Lower leg skin (tissue), 4 donors: ENCODE measurements at regions not wholly inside any gene's neighbourhood (a gene's known extent, or its start where the extent isn't known, plus 50 kb on each side); places are given as distances from the start of the nearest gene placed in this dataset.

Experiments
- DNase-seq, 2 donors: peaks; one replicate each; pipeline ENCODE4 v3.0.0-alpha.2; 2019; ENCODE audit warnings: low spot score in 2 of 2
- H3K4me3 ChIP-seq: fragments of 200-600 bp; sonication (generic); 2 replicates; pipeline ENCODE4 v1.5.1; 2017; ENCODE audit warnings: mild to moderate bottlenecking, low read depth; ENCODE audit not compliant: poor library complexity, severe bottlenecking
- POLR2A ChIP-seq, 2 donors: fragments of 450-650 bp; IDR thresholded peaks; one replicate each; pipeline ENCODE4 v1.6.1; 2016 to 2017; ENCODE audit warnings: antibody characterized with exemption in 2 of 2, mild to moderate bottlenecking in 1 of 2, moderate library complexity in 1 of 2
- WGBS, 2 donors: methylation state at CpG; one replicate each; pipeline ENCODE4 v1.1.5; 2018; 5-methylcytosine and 5-hydroxymethylcytosine counted together
- intact Hi-C: fragments of 100-400 bp; cut with DNase I; formaldehyde crosslinking; loops from one replicate; pipeline ENCODE4 v1.15.0; 2023; ENCODE audit warnings: low total_unique reads
- TF ChIP-seq, protein P1 (sequence below), 3 donors: fragments of 450-650 bp; IDR thresholded peaks; one replicate each; pipeline ENCODE4 v1.5.1; 2016; ENCODE audit warnings: antibody characterized with exemption in 3 of 3, mild to moderate bottlenecking in 3 of 3, moderate library complexity in 2 of 3

DNA sequence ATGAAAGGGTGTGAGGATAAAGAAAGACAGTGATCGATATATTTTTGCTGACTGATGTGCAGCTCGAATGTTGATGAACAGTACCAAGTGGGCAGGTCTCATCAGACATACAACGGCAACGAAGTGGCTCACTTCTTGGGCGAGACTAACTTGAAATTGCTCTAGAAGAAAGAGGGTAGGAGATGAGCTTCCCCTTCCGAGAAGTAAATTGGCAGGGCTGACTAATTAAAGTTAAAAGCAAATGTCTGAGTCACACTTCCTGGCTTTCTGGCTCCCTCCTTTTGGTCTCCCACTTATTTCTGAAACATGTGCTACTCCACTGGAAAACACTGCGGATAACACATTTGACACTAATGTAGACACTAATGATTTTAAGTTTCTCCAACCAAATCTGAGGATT lies 228.3 kb downstream of the ABHD5 start:
- DNase-seq, result no peak
- TF ChIP-seq, protein P1, sequence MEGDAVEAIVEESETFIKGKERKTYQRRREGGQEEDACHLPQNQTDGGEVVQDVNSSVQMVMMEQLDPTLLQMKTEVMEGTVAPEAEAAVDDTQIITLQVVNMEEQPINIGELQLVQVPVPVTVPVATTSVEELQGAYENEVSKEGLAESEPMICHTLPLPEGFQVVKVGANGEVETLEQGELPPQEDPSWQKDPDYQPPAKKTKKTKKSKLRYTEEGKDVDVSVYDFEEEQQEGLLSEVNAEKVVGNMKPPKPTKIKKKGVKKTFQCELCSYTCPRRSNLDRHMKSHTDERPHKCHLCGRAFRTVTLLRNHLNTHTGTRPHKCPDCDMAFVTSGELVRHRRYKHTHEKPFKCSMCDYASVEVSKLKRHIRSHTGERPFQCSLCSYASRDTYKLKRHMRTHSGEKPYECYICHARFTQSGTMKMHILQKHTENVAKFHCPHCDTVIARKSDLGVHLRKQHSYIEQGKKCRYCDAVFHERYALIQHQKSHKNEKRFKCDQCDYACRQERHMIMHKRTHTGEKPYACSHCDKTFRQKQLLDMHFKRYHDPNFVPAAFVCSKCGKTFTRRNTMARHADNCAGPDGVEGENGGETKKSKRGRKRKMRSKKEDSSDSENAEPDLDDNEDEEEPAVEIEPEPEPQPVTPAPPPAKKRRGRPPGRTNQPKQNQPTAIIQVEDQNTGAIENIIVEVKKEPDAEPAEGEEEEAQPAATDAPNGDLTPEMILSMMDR (IDR thresholded peaks at IDR 0.05), result no peak
- TF ChIP-seq POLR2A (IDR thresholded peaks at IDR 0.05), result no peak
- 25 to 35% methylated on average over 7 of the region's 7 CpGs for WGBS, 2 donors
- no peak overlapping the region for H3K4me3 ChIP-seq
- intact Hi-C loops, result no loop called here

DNA sequence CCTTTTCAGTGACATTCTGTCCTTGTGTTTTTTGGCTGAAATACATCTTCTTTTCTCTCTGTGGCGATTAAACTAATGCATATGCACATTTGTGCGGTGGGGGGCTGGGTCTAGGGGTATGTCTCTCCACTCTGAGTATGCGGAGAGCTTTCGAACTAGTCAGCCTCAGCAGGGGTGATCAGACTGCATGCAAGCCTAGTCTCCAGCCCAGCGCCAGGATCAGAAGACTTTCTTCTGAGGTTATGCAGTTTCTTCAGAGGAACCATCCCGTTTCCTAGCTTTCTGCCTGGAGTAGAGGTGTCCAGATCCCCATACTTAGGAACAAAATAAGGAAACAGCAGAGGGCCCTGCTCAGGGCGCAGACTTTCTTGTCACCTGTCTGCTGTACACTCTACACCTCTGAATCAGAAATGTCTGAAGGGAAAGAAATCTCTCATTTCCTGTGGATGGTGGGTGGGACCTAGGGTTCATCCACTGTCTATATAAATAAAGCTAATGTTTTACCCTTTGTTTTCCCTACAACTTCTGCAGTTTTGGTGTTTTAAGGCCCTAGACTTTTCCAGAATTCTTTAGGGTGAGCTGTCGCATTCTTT lies 230.4 kb downstream of the ABHD5 start:
- WGBS, 2 donors, result 57 to 60% methylated on average over 8 of the region's 8 CpGs
- intact Hi-C loops, result no loop called here
- TF ChIP-seq, protein P1 (IDR thresholded peaks at IDR 0.05), result no peak
- TF ChIP-seq POLR2A (IDR thresholded peaks at IDR 0.05), result no peak
- DNase-seq, result no peak
- no peak overlapping the region for H3K4me3 ChIP-seq

DNA sequence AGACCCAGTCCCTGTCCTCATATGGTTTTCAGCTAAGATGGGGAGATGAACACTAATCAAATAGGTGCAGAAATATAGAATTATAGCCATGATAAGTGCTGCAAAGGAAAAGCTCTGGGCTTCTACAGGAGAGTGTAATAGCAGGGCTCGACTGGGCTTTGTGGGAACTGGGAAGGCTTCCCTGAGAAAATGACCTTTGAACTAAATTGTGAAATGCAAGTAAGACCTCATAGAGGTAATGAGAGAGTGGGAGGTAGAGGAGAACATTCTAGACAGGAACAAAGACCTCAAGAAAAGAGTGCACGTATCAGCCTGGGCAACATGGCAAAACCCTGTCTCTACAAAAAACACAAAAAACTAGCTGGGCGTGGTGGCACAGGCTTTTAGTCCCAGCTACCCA lies 231.6 kb downstream of the ABHD5 start:
- no peak for TF ChIP-seq POLR2A (IDR thresholded peaks at IDR 0.05)
- TF ChIP-seq, protein P1 (IDR thresholded peaks at IDR 0.05), result no peak
- 77 to 83% methylated on average over 3 of the region's 3 CpGs for WGBS, 2 donors
- no peak overlapping the region for H3K4me3 ChIP-seq
- DNase-seq, result no peak
- intact Hi-C loops, result no loop called here

DNA sequence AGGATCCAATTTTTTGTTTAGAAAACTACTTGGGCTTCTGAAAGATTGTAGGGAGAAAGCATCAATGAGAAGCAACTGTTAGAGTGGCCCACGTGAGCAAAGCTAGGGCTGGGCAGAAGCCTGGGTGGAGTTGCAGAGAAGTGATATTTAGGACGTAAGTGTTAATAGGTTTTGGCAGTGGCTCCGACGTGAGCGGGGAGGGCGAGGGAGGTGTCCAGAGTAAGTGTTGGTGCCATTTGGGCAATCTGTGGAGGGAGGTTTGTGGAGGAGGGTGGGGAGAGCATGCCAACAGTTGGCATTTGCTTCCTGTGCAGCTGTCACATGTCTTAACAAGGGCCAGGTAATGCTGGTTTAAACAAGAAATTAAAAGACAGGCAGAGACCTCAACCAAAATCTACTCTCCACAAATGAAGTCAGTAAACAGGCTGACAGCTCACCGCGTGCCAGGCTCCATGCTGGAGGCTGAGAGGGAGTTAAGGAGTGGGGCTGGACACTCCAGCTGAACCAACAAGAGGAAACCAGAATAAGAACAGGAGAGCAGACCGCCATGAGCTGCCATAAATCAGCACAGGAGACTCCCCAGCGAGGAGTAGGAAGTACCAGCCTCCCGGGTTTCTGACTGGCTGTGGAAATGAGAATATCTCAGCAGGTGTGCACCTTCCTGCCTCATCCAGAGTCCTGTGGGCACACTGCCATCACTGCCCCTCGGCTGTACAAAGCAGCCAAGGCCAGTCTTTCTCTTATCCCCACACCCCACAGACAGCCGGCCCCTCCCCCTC lies 232.6 kb downstream of the ABHD5 start:
- DNase-seq, result peak in 1 of 2 donors; percentile 80
- TF ChIP-seq, protein P1 (IDR thresholded peaks at IDR 0.05), result no peak
- no peak for TF ChIP-seq POLR2A (IDR thresholded peaks at IDR 0.05)
- no peak overlapping the region for H3K4me3 ChIP-seq
- 17 to 21% methylated on average over 13 of the region's 13 CpGs for WGBS, 2 donors
- intact Hi-C loops, result no loop called here

DNA sequence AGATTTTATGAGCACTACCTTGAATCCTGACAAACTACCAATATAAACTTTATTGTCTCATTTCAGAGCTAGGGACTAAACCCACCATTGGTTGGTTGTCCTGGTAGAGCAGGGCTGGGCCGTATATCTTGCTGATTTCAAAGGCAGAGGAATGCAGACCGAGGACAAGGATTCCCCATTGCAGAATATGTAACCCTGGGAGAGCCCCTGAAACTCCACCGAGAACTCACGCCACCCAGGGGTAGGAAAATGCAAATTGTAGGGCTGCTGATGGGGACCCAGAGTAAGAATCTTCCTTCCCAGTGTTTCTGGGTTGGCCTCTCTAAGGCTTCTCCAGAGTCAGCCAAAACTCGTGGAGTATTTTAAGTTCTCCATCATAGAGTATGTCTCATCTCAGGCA lies 235.3 kb downstream of the ABHD5 start:
- no peak overlapping the region for H3K4me3 ChIP-seq
- intact Hi-C loops, result no loop called here
- DNase-seq, result no peak
- TF ChIP-seq, protein P1 (IDR thresholded peaks at IDR 0.05), result no peak
- no peak for TF ChIP-seq POLR2A (IDR thresholded peaks at IDR 0.05)
- WGBS, 2 donors, result 71% methylated on average over 5 of the region's 5 CpGs
